Activated naive CD4-positive, alpha-beta T cell treated with Interleukin-2 at 50 U/mL for 16 hours (primary cell): ENCODE measurements at regions not wholly inside any gene's neighbourhood (a gene's known extent, or its start where the extent isn't known, plus 50 kb on each side); places are given as distances from the start of the nearest gene placed in this dataset.

Experiments
- DNase-seq: peaks from one replicate; pipeline ENCODE4 v3.0.0-alpha.2; 2020

GRCh38 chr10:28054228-28054860 lies 55.5 kb upstream of the ODAD2 start:
- DNase-seq, result no peak

- DNase-seq, result no peak
Observed at GRCh38 chr10:28049286-28049685, 50.4 kb upstream of the ODAD2 start.
